ENCODE measurements at regions not wholly inside any gene's neighbourhood (a gene's known extent, or its start where the extent isn't known, plus 50 kb on each side); places are given as distances from the start of the nearest gene placed in this dataset.
"Not testable (repeated sequence)": the region's sequence is repeated elsewhere in the genome, so short reads cannot be mapped to it uniquely, and the experiment has no call there.

GRCh38 chr16:60945225-60945624 lies 1091.0 kb downstream of the CDH8 start:
- no peak for DNase-seq
- Histone ChIP-seq H4K20me1 (ENCODE audit: insufficient read depth) (no peaks in the 10 kb centered on the region), H3K36me3 (ENCODE audit: low read depth) (no peaks in the 10 kb centered on the region), H3K9me3 (ENCODE audit: insufficient read depth, low read depth) (no peaks in the 10 kb centered on the region), H3K79me2 (ENCODE audit: low read depth) (no peaks in the 10 kb centered on the region), H3K27ac (no peak overlapping the region), H3K4me3 (no peak overlapping the region), H3K4me1 (replicated peaks; ENCODE audit: insufficient read depth) (no peaks in the 10 kb centered on the region), H3K4me2 (no peak overlapping the region), H3K9me2 (ENCODE audit: insufficient read depth) (no peaks in the 10 kb centered on the region; the same call in 1 of the 2 replicates), H2AFZ (no peak overlapping the region), H3K27me3 (ENCODE audit: insufficient read depth, low read depth) (no peaks in the 10 kb centered on the region), H3F3A (ENCODE audit: insufficient read depth, low read depth) (no peaks in the 10 kb centered on the region)
- intact Hi-C loops (cut with micrococcal nuclease; ENCODE audit: unreplicated experiment), result no loop called here
- ChIA-PET CTCF (no interaction called here), POLR2A (ENCODE audit: unreplicated experiment) (no interaction called here)
- TF ChIP-seq, protein P1, sequence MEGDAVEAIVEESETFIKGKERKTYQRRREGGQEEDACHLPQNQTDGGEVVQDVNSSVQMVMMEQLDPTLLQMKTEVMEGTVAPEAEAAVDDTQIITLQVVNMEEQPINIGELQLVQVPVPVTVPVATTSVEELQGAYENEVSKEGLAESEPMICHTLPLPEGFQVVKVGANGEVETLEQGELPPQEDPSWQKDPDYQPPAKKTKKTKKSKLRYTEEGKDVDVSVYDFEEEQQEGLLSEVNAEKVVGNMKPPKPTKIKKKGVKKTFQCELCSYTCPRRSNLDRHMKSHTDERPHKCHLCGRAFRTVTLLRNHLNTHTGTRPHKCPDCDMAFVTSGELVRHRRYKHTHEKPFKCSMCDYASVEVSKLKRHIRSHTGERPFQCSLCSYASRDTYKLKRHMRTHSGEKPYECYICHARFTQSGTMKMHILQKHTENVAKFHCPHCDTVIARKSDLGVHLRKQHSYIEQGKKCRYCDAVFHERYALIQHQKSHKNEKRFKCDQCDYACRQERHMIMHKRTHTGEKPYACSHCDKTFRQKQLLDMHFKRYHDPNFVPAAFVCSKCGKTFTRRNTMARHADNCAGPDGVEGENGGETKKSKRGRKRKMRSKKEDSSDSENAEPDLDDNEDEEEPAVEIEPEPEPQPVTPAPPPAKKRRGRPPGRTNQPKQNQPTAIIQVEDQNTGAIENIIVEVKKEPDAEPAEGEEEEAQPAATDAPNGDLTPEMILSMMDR (conservative IDR thresholded peaks at IDR 0.05), result no peak
- no peak for TF ChIP-seq EZH2 (IDR thresholded peaks at IDR 0.05; ENCODE audit: low read depth)
- no TSS peak for BruUV-seq (replicated peaks)

DNA sequence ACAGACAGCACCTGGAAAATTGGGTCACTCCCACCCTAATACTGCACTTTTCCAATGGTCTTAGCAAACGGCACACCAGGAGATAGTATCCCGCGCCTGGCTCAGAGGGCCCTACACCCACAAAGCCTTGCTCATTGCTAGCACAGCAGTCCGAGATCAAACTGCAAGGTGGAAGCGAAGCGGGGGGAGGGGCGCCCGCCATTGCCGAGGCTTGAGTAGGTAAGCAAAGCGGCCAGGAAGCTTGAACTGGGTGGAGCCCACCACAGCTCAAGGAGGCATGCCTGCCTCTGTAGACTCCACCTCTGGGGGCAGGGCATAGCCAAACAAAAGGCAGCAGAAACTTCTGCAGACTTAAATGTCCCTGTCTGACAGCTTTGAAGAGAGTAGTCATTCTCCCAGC lies 1100.0 kb downstream of the CDH8 start:
- DNase-seq; H2AFZ ChIP-seq; H3K9me3 ChIP-seq (ENCODE audit: insufficient read depth, low read depth); H3K27me3 ChIP-seq (ENCODE audit: insufficient read depth, low read depth); POLR2A ChIA-PET (ENCODE audit: unreplicated experiment); H4K20me1 ChIP-seq (ENCODE audit: insufficient read depth); H3K4me3 ChIP-seq; H3F3A ChIP-seq (ENCODE audit: insufficient read depth, low read depth); H3K36me3 ChIP-seq (ENCODE audit: low read depth); CTCF ChIA-PET; BruUV-seq (replicated peaks); H3K27ac ChIP-seq; intact Hi-C loops (cut with micrococcal nuclease; ENCODE audit: unreplicated experiment); H3K9me2 ChIP-seq (ENCODE audit: insufficient read depth); H3K4me1 ChIP-seq (replicated peaks; ENCODE audit: insufficient read depth); H3K79me2 ChIP-seq (ENCODE audit: low read depth); H3K4me2 ChIP-seq: not testable (repeated sequence)

DNA sequence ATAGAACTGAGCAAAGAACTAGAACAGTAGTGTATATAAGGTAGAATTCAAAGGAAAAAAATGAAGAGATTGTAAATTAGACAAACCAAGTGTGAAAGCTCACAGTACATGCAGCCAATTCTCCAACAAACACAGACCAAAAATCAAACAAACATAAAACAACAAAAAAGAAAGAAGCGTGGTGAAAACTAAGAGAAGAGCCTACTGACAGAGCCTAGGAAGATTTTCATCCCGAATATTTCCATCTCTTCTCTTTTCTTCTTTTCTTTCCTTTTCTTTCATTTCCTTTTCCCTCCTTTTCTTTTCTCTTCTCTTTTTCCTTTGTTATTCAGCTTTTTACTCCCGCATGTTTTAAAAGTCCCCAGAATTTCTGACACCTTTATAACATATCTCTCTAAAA lies 1103.6 kb downstream of the CDH8 start:
- Histone ChIP-seq H3K27ac (no peak overlapping the region), H3K27me3 (ENCODE audit: insufficient read depth, low read depth) (no peaks in the 10 kb centered on the region), H3F3A (ENCODE audit: insufficient read depth, low read depth) (no peaks in the 10 kb centered on the region), H3K36me3 (ENCODE audit: low read depth) (no peaks in the 10 kb centered on the region), H4K20me1 (ENCODE audit: insufficient read depth) (no peaks in the 10 kb centered on the region), H3K79me2 (ENCODE audit: low read depth) (no peaks in the 10 kb centered on the region), H3K9me3 (ENCODE audit: insufficient read depth, low read depth) (no peaks in the 10 kb centered on the region), H3K9me2 (ENCODE audit: insufficient read depth) (no peaks in the 10 kb centered on the region), H3K4me2 (no peak overlapping the region), H3K4me1 (replicated peaks; ENCODE audit: insufficient read depth) (no peaks in the 10 kb centered on the region), H2AFZ (no peak overlapping the region), H3K4me3 (no peak overlapping the region)
- CTCF ChIA-PET, result no interaction called here
- TF ChIP-seq, protein P1 (conservative IDR thresholded peaks at IDR 0.05), result no peak
- TF ChIP-seq EZH2 (IDR thresholded peaks at IDR 0.05; ENCODE audit: low read depth), result no peak
- DNase-seq, result no peak
- BruUV-seq (replicated peaks), result no TSS peak
- intact Hi-C loops (cut with micrococcal nuclease; ENCODE audit: unreplicated experiment), result no loop called here
- POLR2A ChIA-PET (ENCODE audit: unreplicated experiment), result no interaction called here

GRCh38 chr16:60930291-60930690 lies 1105.9 kb downstream of the CDH8 start:
- no TSS peak for BruUV-seq (replicated peaks)
- CTCF ChIA-PET, result no interaction called here

More at GRCh38 chr16:60930291-60930690, 1105.9 kb downstream of the CDH8 start:
- no peak overlapping the region for H3K4me3 ChIP-seq
- H3F3A ChIP-seq (ENCODE audit: insufficient read depth, low read depth), result no peaks in the 10 kb centered on the region
- intact Hi-C loops (cut with micrococcal nuclease; ENCODE audit: unreplicated experiment), result no loop called here
- no peaks in the 10 kb centered on the region for H3K4me1 ChIP-seq (replicated peaks; ENCODE audit: insufficient read depth)
- no peaks in the 10 kb centered on the region for H3K79me2 ChIP-seq (ENCODE audit: low read depth)
- no peak overlapping the region for H2AFZ ChIP-seq
- no peaks in the 10 kb centered on the region for H4K20me1 ChIP-seq (ENCODE audit: insufficient read depth)
- no peak overlapping the region for H3K27ac ChIP-seq
- TF ChIP-seq EZH2 (IDR thresholded peaks at IDR 0.05; ENCODE audit: low read depth), result no peak
- TF ChIP-seq, protein P1 (conservative IDR thresholded peaks at IDR 0.05), result no peak
- no peaks in the 10 kb centered on the region for H3K9me3 ChIP-seq (ENCODE audit: insufficient read depth, low read depth)
- H3K4me2 ChIP-seq, result no peak overlapping the region
- no peaks in the 10 kb centered on the region for H3K27me3 ChIP-seq (ENCODE audit: insufficient read depth, low read depth)
- POLR2A ChIA-PET (ENCODE audit: unreplicated experiment), result no interaction called here
- no peaks in the 10 kb centered on the region for H3K36me3 ChIP-seq (ENCODE audit: low read depth)
- DNase-seq, result no peak
- no peaks in the 10 kb centered on the region for H3K9me2 ChIP-seq (ENCODE audit: insufficient read depth)

Measured in PC-9 (cell line).